Type B pancreatic cell (in vitro differentiated cells): ENCODE measurements at regions not wholly inside any gene's neighbourhood (a gene's known extent, or its start where the extent isn't known, plus 50 kb on each side); places are given as distances from the start of the nearest gene placed in this dataset.

ENCODE experiments used
- DNase-seq: peaks from one replicate; pipeline ENCODE4 v3.0.0; 2021; ENCODE audit warnings: mixed read lengths; ENCODE audit not compliant: unreplicated experiment; ENCODE audit errors: extremely low spot score
- H3K27ac Mint-ChIP-seq: 2 replicates; pipeline ENCODE4 v1.8.0; 2021; ENCODE audit warnings: mild to moderate bottlenecking, mixed read lengths
- H3K27me3 Mint-ChIP-seq: 2 replicates; pipeline ENCODE4 v1.8.0; 2021; ENCODE audit warnings: mixed read lengths
- H3K36me3 Mint-ChIP-seq: 2 replicates; pipeline ENCODE4 v1.8.0; 2021; ENCODE audit warnings: mixed read lengths
- H3K4me1 Mint-ChIP-seq: one replicate; pipeline ENCODE4 v1.8.0; 2021; ENCODE audit warnings: mixed read lengths; ENCODE audit not compliant: unreplicated experiment
- H3K4me3 Mint-ChIP-seq: 2 replicates; pipeline ENCODE4 v1.8.0; 2021; ENCODE audit warnings: mild to moderate bottlenecking, mixed read lengths
- H3K9me3 Mint-ChIP-seq: 2 replicates; pipeline ENCODE4 v1.8.0; 2021; ENCODE audit warnings: mixed read lengths
- CTCF ChIP-seq: fragments of 200-600 bp; sonication (generic); conservative IDR thresholded peaks from 2 replicates; pipeline ENCODE4 v1.5.0; 2021; ENCODE audit warnings: antibody characterized with exemption, mild to moderate bottlenecking

DNA sequence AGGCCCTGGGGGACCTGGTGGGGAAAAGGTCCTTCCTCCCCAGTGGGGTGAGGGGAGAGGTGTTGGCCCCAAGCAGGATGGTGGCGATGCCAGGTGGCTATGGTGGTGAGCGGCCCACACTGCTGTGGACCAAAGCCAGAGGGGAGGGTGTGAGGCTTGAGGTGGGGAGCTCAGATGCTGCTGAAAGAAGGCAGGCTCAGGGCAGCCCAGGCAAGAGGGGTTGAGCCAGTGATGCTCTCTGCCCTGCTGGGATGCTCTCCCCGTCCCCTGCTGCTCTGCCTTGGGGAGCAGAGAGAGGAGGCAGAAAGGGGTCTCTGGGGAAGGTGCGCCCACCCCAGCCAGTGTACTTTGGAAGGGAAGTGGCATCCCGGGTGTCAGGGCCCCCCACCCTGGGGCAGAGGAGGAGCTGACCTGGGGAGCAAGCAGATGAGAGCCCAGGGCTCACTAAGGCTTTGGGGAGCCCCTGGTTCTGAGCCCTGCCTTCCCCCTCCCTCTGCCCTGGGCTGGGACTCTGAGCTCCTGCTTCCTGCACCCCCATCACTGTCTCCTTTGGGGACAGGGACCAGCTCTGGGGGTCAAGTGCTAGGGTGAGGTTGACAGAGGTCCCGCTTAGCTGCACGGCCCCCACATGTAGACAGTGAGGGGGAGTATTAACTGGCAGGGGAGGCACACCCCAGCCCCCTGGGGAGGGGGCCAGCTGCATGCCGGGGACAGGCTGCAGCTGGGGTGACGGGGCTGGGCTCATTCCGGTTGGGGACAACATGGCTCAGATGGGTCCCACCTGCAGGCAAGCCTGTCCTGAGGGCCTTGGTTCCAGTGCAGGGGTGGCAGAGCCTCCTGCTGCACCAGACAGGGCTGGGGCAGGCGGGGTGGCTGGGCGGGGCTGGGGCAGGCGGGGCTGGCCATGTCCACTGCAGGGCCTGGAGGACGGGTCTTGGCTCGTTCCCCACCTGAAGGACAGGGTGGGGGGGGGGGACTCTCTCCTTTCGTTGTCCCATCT lies 124.4 kb downstream of the KIF26A start:
- no peaks in the 10 kb centered on the region for H3K4me1 Mint-ChIP-seq
- H3K36me3 Mint-ChIP-seq, result no peaks in the 10 kb centered on the region
- no peak for TF ChIP-seq CTCF
- no peak overlapping the region for H3K27ac Mint-ChIP-seq
- peaks cover 7% of the 10 kb centered on the region for H3K27me3 Mint-ChIP-seq
- H3K4me3 Mint-ChIP-seq, result no peak overlapping the region
- peak; percentile 61 for DNase-seq
- peaks cover 5% of the 10 kb centered on the region for H3K9me3 Mint-ChIP-seq

GRCh38 chr14:104263675-104264358 lies 125.4 kb downstream of the KIF26A start:
- no peaks in the 10 kb centered on the region for H3K36me3 Mint-ChIP-seq
- peaks cover 7% of the 10 kb centered on the region for H3K27me3 Mint-ChIP-seq
- peaks cover 5% of the 10 kb centered on the region for H3K9me3 Mint-ChIP-seq
- H3K27ac Mint-ChIP-seq, result no peak overlapping the region
- H3K4me3 Mint-ChIP-seq, result no peak overlapping the region
- no peaks in the 10 kb centered on the region for H3K4me1 Mint-ChIP-seq
- TF ChIP-seq CTCF, result no peak
- DNase-seq, result peak; percentile 64

DNA sequence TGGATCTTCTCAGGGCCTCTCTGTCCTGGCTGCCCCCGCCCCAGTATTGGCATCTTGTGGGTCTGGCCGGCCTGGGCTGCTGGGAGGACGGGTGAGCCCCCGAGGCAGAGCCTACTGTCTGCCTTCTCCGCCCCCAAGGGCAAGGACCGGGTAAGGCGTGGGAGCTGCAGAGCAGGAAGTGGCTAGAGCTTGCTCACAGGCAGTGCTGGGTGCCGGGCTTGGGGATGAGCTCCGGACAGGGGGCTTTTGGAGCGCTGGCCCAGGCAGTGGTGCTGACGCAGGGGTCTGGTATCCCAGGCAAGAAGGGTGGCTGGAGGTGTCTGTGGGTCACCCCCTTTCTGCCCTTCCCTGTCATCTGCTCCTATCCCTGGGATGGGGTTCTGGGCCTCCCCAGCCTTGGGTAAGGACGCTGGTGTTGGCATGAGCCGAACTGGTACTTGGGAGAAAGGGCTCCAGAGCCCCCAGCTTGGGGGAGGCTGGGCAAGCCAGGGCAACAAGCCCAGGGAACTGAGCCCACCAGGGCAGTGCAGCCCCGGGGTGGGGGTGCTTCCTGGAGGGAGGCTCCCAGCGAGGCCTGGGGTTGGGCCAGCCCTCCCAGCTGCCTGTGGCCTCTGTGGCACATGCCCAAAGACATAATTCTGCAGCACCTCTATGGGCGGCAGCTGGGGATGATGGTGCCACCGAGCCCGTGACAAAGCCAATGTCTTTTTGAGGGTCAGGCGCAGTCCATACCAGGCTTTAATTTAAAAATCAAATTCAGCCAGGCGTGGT lies 126.3 kb downstream of the KIF26A start:
- no peaks in the 10 kb centered on the region for H3K36me3 Mint-ChIP-seq
- H3K9me3 Mint-ChIP-seq, result peaks cover 5% of the 10 kb centered on the region
- no peaks in the 10 kb centered on the region for H3K4me1 Mint-ChIP-seq
- no peak overlapping the region for H3K27ac Mint-ChIP-seq
- TF ChIP-seq CTCF, result no peak
- H3K4me3 Mint-ChIP-seq, result no peak overlapping the region
- H3K27me3 Mint-ChIP-seq, result peaks cover 7% of the 10 kb centered on the region
- peak; percentile 64 for DNase-seq

DNA sequence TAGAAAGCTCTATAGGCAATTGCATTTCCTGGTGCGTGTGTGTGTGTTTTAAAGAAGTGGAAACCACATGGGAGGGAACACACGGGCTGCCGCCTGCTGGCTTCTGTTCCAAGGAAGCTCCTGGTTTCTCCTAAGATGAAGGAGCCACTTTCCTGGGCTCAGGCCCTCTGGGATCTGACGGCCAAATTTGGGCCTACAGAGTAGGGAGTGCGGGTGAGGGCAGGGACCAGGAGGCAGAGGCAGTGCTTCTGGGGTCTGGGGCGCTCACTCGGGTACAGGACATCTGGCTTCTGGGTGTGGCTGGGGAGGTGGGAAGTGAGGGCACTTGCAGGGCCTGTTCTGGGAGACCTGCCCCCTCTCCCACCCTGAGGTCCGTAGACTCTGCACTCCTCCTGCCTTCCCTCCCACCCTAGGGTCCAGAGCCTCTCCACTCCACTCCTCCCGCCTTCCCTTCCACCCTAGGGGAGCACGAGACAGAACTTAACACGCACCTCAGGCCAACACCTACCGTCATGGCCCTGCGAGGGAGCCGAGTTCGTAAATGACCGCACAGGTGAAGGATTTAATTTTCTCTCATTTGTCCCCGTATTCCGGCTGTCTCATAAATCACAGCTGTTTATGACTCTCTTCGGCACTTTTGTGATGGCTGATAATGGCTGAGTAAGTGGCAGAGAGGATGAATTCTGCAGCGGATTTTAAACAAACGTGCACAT lies 127.7 kb downstream of the KIF26A start:
- Mint-ChIP-seq H3K4me3 (no peak overlapping the region), H3K4me1 (no peaks in the 10 kb centered on the region), H3K27me3 (peaks cover 3% of the 10 kb centered on the region), H3K27ac (no peak overlapping the region), H3K9me3 (peaks cover under 1% of the 10 kb centered on the region), H3K36me3 (no peaks in the 10 kb centered on the region)
- TF ChIP-seq CTCF, result no peak
- DNase-seq, result peak; percentile 45
